Neural crest cell (in vitro differentiated cells): ENCODE measurements at regions not wholly inside any gene's neighbourhood (a gene's known extent, or its start where the extent isn't known, plus 50 kb on each side); places are given as distances from the start of the nearest gene placed in this dataset.

ENCODE experiments used
- DNase-seq: peaks from one replicate; pipeline ENCODE4 v3.0.0; 2021; ENCODE audit warnings: low read depth, mixed read lengths, low spot score
- H3K27ac Mint-ChIP-seq: one replicate; pipeline ENCODE4 v1.8.0; 2021; ENCODE audit warnings: mild to moderate bottlenecking, mixed read lengths; ENCODE audit not compliant: unreplicated experiment
- H3K27me3 Mint-ChIP-seq: 2 replicates; pipeline ENCODE4 v1.8.0; 2021; ENCODE audit warnings: low read depth, mild to moderate bottlenecking, mixed read lengths
- H3K36me3 Mint-ChIP-seq: 2 replicates; pipeline ENCODE4 v1.8.0; 2021; ENCODE audit warnings: low read depth, mild to moderate bottlenecking, mixed read lengths
- H3K4me1 Mint-ChIP-seq: 2 replicates; pipeline ENCODE4 v1.8.0; 2021; ENCODE audit warnings: mixed read lengths
- H3K4me3 Mint-ChIP-seq: one replicate; pipeline ENCODE4 v1.8.0; 2021; ENCODE audit warnings: mild to moderate bottlenecking, mixed read lengths
- H3K9me3 Mint-ChIP-seq: 2 replicates; pipeline ENCODE4 v1.8.0; 2021; ENCODE audit warnings: mixed read lengths
- TF ChIP-seq, protein P1 (sequence below): fragments of 200-600 bp; sonication (generic); conservative IDR thresholded peaks from 2 replicates; pipeline ENCODE4 v1.5.0; 2021; ENCODE audit warnings: antibody characterized with exemption, mild to moderate bottlenecking

DNA sequence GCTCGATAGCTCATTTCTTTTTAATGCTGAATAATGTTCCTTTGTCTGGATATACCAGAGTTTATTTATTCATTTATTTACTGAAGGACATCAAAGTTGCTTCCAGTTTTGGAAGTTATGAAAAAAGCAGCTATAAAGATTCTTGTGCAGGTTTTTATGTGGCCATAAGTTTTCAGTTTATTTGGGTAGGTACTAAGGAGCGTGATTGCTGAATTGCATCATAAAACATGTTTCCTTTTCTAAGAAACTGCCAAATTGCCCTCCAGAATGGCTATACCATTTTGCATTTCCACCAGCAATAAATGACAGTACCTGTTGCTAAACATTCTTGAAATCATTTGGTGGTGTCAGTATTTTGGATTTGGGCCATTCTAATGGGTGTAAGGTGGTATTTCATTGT is 1067.7 kb upstream of the SPRY2 start:
- Mint-ChIP-seq H3K9me3 (no peaks in the 10 kb centered on the region), H3K4me1 (no peaks in the 10 kb centered on the region), H3K4me3 (no peak overlapping the region), H3K36me3 (no peaks in the 10 kb centered on the region), H3K27ac (no peak overlapping the region), H3K27me3 (no peaks in the 10 kb centered on the region)
- TF ChIP-seq, protein P1, sequence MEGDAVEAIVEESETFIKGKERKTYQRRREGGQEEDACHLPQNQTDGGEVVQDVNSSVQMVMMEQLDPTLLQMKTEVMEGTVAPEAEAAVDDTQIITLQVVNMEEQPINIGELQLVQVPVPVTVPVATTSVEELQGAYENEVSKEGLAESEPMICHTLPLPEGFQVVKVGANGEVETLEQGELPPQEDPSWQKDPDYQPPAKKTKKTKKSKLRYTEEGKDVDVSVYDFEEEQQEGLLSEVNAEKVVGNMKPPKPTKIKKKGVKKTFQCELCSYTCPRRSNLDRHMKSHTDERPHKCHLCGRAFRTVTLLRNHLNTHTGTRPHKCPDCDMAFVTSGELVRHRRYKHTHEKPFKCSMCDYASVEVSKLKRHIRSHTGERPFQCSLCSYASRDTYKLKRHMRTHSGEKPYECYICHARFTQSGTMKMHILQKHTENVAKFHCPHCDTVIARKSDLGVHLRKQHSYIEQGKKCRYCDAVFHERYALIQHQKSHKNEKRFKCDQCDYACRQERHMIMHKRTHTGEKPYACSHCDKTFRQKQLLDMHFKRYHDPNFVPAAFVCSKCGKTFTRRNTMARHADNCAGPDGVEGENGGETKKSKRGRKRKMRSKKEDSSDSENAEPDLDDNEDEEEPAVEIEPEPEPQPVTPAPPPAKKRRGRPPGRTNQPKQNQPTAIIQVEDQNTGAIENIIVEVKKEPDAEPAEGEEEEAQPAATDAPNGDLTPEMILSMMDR: no peak
- no peak for DNase-seq

DNA sequence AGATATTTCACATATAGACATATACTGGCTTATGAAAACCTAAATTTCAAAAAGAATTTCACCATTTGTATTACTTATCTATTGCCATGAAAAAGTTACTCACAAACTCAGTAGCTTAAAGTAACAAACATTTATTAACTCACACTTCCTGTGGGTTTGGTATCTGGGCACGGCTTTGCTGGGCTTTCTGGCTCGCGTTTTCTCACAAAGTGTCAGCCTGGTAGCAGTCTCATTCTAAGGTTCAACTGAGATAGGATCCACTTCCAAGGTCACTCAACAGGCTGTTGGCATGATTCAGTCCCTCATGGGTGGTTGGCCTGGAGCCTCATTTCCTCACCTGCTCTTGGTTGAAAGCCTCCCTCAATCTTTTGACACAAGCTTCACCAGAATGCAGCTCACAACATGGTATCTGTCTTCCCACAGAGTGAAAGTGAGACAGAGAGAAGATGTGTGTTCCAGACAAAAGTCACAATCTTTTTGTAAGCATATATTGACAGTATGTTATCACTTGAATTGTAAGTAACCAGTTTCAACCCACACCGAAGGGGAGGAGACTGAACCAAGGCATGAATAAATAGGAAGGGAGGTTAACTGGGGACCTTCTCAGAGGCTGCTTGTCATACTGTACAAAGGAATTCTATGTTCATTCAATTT is 1065.8 kb upstream of the SPRY2 start:
- Mint-ChIP-seq H3K27me3 (no peaks in the 10 kb centered on the region), H3K4me1 (no peaks in the 10 kb centered on the region), H3K9me3 (no peaks in the 10 kb centered on the region), H3K4me3 (no peak overlapping the region), H3K36me3 (no peaks in the 10 kb centered on the region), H3K27ac (no peak overlapping the region)
- no peak for DNase-seq
- TF ChIP-seq, protein P1: no peak

DNA sequence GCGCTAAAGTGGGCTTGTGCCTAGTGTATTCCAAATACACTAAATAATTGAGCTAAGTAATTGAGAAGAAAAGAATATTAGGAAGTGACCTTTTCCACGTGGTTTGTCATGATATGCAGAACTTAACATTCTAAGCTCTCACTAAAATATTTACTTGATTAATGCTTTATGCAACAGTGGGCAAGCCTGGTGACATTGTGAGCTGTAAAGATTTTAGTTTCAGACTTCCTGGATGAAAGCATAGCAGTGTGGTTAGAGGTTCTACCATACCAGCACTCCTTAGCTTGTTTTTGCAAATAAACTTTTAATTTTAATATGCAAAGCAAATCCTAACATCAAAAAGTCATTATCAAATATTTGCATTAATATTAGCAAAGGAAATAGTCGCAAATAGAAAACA is 1065.1 kb upstream of the SPRY2 start:
- H3K27ac Mint-ChIP-seq: no peak overlapping the region
- H3K27me3 Mint-ChIP-seq: no peaks in the 10 kb centered on the region
- no peaks in the 10 kb centered on the region for H3K9me3 Mint-ChIP-seq
- TF ChIP-seq, protein P1: no peak
- H3K4me3 Mint-ChIP-seq: no peak overlapping the region
- no peaks in the 10 kb centered on the region for H3K36me3 Mint-ChIP-seq
- no peaks in the 10 kb centered on the region for H3K4me1 Mint-ChIP-seq
- no peak for DNase-seq

DNA sequence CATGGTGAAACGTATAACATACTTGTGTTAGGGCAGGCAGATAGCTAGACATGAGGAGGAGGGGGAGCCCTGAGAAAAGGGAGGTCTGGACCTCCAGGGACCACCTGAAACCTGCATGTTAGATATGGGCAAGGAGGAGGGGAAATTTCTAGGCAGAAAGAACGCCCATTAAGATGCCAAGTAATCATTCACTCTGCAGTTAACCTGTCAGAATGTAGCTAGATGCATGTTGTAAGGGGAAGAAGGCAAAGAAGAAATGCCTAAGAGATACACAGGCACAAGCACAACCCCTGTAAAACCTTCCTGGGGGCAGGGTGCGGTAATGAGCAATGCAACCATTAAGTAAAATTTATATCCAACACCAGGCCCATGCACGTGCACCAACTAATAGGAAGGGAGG is 1055.3 kb upstream of the SPRY2 start:
- no peak overlapping the region for H3K27ac Mint-ChIP-seq
- H3K27me3 Mint-ChIP-seq: no peaks in the 10 kb centered on the region
- no peak for DNase-seq
- no peaks in the 10 kb centered on the region for H3K36me3 Mint-ChIP-seq
- peaks cover 24% of the 10 kb centered on the region for H3K4me1 Mint-ChIP-seq
- peaks cover 5% of the 10 kb centered on the region for H3K9me3 Mint-ChIP-seq
- no peak overlapping the region for H3K4me3 Mint-ChIP-seq
- TF ChIP-seq, protein P1: no peak

DNA sequence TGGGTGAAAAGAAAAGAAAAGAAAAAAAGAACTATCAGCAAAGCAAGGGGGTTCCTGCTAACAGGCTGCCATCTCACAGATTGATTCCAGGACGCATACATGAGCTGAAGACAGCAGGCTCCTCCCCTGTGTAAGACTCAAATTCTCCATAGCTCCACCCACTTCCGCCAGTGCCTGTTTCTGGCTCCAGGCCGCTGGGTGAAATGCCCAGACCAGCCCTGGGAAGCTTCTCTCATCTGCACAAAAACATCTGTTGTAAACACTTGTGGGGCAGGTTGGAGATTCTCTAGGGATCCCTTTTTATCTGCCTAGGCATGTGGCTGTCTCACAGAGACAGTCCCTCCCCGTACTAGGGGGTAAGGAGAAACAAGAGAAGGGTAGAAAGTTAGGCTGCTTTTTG is 1054.4 kb upstream of the SPRY2 start:
- H3K4me3 Mint-ChIP-seq: no peak overlapping the region
- peak overlapping the region; percentile 84 for H3K27ac Mint-ChIP-seq
- no peaks in the 10 kb centered on the region for H3K27me3 Mint-ChIP-seq
- peaks cover 5% of the 10 kb centered on the region for H3K9me3 Mint-ChIP-seq
- TF ChIP-seq, protein P1: no peak
- DNase-seq: peak; percentile 4
- H3K4me1 Mint-ChIP-seq: peaks cover 24% of the 10 kb centered on the region
- H3K36me3 Mint-ChIP-seq: no peaks in the 10 kb centered on the region
